Left lobe of liver (tissue), 2 donors: ENCODE measurements at regions not wholly inside any gene's neighbourhood (a gene's known extent, or its start where the extent isn't known, plus 50 kb on each side); places are given as distances from the start of the nearest gene placed in this dataset.

Experiments used
- ATAC-seq: fragments of 200-7000 bp; cut with Tn5 transposase; one replicate; pipeline ENCODE4 v1.9.1; 2020; ENCODE audit warnings: mild to moderate bottlenecking, moderate library complexity
- DNase-seq: peaks from one replicate; pipeline ENCODE4 v3.0.0-alpha.2; 2020; ENCODE audit warnings: low spot score
- donor health status: DM: no; HTN: no; CAD: no; lungs with moderate emphysema.
- donor health status: DM: no; HTN: yes; CAD: no.

DNA sequence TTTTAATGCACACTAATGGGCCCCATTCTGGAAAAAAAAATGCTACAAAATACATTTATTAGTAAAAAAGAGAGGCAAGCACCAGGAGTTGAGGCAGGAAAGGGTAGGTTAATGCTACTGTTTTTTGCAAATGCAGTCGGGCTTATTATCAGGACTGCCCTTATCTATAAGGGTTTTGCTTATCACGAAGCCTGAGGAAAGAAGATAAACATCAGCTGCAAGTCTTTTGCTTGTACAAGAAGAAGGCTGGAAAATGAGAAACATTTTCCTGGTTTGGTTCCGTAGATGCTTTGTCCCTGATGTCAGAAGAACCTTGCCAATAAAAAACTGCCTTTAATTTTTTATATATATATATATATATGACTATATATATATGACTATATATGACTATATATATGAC lies 189.3 kb upstream of the VGLL2 start:
- DNase-seq = no peak
- no peak for ATAC-seq

DNA sequence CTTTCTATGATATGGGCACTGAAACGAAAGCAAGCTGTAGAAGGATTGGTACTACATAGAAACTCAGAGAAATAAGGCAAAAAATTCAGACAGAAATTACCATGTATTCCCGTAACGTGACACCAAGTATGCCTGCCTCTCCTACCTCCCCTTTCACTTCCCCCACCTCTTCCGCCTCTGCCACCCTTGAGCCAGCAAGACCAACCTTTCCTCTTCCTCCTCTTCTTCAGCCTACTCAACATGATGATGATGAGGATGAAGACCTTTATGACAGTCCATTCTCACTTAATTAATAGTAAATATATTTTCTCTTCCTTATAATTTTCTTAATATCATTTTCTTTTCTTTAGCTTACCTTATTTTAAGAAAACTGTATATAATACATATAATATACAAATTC lies 188.1 kb upstream of the VGLL2 start:
- no peak for ATAC-seq
- no peak for DNase-seq

DNA sequence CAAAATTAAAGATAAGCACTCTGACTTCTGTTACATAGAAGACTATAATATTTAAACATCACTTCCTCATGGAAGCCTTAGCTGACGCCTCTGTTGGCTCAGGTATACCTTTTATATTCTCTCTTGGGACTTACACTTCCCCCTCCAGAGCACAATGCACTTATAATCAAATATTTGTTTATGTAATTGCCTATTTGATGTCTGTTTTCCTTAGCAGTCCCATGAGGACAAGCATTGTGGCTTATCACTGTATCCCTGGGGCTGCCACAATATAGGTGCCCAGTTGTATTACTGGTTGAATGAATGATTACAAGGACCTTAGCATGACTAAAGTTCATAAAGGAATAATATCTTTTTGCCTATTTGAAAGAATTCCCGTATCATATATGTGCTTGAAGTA lies 186.7 kb upstream of the VGLL2 start:
- DNase-seq = no peak
- ATAC-seq = no peak

DNA sequence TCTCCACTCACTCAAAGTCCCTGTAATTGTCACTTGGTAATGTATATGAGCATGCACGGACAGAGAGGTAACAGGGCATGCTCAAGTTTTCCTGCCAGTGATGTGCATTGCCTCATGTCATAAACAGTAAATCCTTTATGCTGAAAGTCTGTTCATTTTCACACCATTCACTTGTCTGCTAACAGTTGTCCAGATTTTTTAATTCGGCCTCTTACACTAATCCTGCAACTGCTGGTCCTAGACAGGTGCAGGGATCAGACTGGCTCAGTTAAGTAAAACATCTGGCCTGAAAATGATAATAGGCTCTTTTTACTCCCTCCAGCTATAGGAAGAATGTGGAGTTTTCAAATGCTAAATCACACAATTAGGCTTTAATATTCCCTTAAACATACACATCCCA lies 185.4 kb upstream of the VGLL2 start:
- ATAC-seq = no peak
- DNase-seq = no peak

DNA sequence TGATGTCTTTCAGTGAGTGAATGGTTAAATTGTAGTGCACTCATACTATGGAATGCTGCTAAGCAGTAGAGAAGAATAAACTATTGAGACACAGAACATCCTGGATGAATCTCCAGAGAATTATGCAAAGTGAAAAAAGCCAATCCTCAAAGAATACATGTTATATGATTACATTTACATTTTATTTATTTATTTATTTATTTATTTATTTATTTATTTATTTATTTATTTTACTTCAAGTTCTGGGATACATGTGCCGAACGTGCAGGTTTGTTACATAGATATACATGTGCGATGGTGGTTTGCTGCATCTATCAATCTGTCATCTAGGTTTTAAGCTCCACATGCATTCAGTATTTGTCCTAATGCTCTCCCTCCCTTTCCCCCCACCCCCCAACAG lies 175.8 kb upstream of the VGLL2 start:
- DNase-seq = no peak

DNA sequence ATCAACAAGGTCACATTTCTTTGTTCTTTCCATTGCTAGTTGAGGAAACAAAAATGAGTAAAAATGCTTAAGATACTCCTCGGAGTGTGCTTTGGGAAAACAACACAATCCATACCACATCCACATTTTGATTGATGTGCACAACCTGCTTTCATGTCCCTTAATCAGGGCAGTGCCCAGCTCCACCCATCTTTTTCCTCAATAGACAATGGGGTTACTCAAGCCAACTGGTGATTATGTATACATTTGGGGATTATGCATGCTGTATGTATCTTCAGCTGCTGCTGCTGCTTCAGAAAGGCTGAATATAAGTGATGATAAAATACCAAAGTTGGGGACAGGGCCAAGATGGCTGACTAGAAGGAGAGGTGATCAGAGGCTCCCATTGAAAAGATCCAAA lies 155.2 kb upstream of the VGLL2 start:
- DNase-seq (no peak), ATAC-seq (no peak)

More for the DNA sequence above, 175.8 kb upstream of the VGLL2 start:
- ATAC-seq = no peak

DNA sequence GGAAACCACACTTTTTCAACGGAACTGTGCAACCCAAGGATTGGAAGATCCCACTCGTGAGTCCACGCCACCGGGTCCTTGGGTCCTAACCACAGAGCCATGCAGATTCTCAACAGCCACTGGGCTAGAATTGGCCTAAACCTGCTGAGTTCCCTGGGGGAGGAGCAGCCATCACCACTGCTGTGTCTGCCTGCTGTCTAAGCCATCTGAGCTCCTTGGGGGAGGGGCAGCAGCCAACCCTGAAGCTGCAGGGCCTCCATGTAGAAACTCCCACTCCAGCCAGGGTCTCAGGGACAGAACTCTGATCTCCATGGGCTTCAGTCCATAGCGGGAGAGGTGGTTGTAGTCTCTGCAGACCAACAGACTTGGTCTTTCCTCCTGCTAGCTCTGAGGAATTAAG lies 154.6 kb upstream of the VGLL2 start:
- ATAC-seq (no peak), DNase-seq (no peak)

DNA sequence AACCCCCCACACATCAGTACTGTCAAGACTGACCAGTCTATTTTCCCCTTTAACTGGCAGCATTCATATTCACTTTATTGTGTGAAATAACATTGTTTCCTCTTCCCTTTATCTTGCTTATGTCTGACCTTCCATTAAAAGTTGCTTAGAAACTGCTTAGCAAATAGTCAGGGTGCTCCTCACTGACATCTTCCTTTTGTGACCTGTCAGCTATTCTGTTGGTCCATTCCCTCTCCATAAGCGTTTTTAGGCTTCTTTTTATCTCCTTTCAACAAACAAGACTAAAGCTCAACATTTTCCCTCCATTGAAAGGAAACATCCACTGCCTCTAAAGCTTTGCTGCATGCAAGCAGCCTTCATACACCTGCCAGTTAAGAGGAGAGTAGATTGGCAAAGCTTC lies 147.7 kb upstream of the VGLL2 start:
- ATAC-seq (no peak), DNase-seq (no peak)

DNA sequence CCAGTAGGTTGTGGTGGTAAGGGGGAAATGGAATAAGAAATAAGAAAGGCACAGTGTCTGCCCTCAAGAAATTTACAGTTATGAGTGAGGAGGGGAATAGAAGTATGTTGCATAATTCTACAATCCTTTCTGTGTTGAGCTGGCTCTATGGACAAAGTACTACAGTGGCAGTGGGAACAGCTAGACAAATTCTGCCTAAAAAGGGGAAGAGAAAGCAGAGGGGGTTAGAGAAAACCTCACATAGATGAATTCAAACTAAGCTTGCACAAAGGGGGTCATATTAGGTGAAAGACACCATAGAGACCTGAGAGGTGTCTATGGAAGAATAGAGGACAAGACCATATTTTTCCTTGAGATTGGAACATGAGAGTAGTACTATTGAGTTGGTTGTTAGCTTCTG lies 146.9 kb upstream of the VGLL2 start:
- DNase-seq (no peak), ATAC-seq (no peak)

DNA sequence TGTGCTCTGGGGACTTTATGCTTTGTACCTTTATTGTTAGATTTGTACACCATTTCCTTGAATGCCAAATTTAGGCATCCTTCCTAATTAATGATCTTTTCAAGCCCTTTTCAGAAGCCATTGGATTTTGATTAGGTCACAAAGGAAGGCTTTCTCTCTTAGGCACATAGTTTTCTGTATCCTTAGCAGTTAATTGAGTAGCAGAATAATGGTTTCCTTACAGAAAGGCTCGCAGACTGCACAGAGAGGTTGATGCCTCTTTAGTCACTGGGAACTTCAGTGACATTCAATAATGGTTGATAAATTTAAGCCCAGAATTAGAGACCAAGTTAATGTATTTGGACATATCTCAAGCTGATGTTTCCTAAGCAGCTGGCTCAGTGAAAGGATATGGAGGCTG lies 139.1 kb upstream of the VGLL2 start:
- DNase-seq (no peak), ATAC-seq (no peak)

DNA sequence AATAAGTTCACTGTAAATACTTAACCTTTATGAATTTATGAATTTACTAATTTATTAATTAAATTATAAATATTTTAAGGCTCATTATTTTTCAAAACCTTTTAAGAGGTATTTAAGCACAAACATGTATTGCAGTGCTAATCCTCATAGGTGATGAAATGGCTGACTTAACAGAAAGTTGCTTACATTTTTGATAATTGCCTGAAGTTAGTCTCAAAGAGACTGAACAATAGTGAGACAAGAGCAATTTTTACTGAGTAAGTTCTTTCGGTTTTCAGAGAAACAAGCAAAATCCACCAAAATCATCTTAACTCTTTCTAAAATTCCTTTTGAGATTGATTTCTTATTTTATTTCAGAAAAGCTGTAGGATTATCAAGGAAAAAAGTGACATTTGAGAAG lies 137.3 kb upstream of the VGLL2 start:
- DNase-seq = no peak
- ATAC-seq = no peak

DNA sequence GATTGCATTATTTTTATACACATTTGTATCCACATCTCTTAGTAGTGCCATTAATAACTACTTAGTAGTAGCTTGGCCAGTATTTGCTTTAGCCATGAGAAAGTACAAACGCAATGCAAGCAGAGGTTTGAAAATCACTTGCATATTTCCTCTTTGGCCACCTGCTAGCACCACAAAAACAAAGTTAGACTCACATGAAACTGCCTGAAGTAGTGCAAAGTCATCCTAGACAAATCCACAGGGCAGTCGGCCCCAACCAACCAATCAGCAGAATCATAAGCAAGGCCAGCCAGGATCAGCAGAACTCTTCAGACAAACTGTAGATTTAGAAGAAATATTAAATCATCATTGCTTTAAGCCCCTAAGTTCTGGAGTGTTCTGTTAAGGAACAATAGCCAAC lies 135.2 kb upstream of the VGLL2 start:
- DNase-seq (no peak), ATAC-seq (no peak)

DNA sequence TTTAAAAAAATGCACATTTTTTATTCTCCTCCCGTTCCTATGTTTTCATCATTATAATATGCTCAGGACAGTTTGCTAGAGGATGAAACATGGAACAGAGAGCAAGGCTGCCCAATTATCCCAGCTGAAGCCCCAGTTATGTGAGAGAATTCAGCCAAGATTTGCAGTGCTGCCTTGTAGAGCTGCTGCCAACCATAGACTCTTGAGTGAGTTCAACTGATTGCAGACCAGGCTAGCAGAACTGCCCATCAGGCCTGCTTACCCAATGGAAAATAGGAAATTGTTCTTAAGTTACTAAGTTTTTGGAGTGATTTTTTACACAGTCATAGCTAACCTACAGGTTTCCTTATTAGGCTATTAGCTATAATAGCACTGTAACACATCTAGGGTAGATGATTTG lies 128.7 kb upstream of the VGLL2 start:
- ATAC-seq (no peak), DNase-seq (no peak)

DNA sequence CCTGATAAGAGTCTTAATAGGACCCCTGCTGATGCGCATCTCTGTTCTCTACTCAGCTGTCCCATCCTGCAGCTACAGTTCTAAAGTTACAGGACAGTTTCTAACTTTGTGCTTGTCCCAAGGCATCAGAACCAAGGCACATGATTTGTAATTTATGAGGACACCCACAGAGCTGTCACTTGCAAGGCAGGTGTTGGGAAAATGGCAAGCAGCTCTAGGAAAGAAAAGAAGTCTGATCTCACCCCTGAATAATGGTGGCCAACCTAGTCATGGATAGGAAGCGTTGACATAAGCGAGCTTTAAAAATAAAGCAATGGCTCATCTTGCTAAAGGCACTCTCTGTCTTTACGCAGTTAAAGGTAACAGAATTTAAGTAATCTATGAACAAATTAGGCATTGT lies 127.6 kb upstream of the VGLL2 start:
- DNase-seq (no peak), ATAC-seq (no peak)

DNA sequence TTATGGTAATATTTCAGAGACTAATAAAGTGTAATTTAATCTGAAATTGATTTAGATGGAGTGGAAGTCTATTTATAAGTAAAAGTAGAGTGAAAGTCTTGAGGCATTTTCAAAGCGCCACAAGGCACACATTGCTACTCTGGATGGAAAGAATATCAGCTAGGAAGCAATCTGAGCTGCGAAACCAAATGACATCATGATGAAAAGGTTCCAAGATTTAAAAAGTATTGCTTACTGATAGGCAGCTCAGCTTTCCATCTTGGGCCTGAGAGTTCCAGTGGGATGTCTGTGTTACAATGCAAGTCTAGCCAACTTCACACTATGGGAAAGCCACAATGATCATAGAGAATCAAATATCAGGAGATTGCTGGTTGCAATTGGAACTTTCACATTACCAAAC lies 126.9 kb upstream of the VGLL2 start:
- DNase-seq (no peak), ATAC-seq (no peak)

DNA sequence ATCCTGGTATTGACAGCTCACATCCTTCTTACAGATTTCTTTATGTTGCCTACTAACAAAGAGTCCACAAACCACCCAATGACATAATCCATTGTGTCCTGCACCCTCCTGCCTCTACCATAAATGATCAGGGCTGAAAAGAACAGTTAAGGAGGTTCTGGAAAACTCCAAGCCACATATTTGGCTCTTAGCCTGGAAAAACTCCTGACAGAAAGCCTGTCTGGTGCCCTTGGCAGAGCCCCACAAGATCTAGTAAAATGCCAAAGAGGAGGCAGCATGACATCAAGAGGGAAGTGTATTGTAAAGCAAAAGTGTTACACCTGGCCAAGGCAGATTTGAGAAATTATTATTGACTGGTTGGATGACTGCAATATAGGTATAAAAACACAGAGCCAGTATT lies 126.4 kb upstream of the VGLL2 start:
- no peak for DNase-seq

DNA sequence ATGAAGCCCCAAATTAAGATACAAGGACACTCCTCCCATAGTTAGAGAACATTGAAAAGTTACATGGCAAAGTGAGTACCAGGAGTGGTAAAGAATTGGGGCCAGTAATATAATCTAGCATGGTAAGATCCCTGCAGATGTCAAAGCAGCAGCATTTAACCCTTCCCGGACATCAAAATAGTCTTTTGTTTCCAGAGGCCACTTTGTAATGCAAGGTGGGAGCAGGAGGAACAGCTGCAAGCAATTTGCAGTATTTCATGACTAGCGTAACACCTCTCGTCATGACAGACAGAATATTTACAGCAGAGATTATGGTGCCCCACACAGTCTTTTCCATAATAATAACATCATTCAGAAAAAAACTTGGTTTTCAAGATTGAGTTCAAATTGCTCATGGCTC lies 123.2 kb upstream of the VGLL2 start:
- ATAC-seq = no peak
- DNase-seq = no peak

More for the DNA sequence above, 126.4 kb upstream of the VGLL2 start:
- ATAC-seq = no peak

DNA sequence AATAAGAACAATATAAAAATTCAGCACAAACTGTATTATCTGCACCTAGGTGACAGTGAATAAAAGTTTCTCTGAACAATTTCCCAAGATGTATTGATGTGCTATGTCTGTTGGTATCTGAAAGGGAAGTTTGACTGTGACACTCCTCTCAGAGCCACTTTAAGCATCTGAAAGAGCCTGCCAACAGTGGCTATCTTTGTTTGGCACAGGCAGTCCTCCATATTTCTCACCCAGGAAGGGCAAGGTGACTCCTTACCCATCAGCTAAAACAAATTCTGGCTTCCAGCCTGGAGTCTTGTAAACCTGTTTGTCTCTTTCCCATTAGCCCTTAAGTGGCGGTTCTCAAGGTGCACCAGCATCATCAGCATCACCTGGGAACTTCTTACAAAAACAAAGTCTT lies 122.4 kb upstream of the VGLL2 start:
- DNase-seq (no peak), ATAC-seq (no peak)

DNA sequence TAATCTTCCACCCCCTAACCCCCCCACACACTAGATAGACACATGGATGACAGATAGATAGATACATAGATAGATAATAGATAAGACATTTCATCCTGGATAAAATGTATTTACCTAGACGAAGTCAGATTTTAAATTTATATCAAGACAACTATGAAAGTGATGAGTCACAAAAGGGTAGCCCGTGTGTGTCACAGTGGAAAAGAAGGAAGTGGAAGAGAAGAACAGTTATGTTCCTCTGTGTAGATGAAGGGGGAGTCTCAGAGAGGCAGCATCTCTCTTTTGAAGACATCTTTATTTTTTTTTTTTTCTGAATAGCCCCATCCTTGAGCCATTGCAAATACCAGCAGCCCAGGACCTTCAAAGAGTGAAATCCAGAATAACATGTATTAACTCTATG lies 121.7 kb upstream of the VGLL2 start:
- DNase-seq = no peak
- ATAC-seq = no peak

DNA sequence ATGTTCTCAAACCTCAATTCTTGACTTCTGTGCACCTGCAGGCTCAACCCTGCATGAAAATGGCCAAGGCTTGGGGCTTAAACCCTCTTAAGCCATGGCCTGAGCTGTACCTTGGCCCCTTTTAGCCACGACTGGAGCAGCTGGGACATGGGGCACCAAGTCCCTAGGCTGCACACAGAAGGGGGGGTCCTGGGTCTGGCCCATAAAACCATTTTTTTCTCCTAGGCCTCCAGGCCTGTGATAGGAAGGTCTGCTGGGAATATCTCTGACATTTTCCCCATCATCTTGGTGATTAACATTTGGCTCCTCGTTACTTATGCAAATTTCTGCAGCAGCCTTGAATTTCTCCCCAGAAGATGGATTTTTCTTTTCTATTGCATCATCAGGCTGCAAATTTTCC lies 119.4 kb upstream of the VGLL2 start:
- ATAC-seq (no peak), DNase-seq (no peak)

DNA sequence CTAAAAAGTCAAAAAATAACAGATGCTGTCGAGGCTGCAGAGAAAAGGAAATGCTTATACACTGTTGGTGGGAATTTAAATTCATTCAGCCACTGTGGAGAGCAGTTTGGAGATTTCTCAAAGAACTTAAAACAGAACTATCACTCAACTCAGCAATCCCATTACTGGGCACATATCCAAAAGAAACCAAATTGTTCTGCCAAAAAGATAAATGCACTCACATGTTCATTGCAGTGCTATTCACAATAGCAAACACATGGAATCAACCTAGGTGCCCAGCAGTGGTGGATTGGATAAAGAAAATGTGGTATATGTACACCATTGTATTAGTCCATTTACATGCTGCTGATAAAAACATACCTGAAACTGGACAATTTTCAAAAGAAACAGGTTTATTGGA lies 116.0 kb upstream of the VGLL2 start:
- DNase-seq = no peak
- ATAC-seq = no peak

DNA sequence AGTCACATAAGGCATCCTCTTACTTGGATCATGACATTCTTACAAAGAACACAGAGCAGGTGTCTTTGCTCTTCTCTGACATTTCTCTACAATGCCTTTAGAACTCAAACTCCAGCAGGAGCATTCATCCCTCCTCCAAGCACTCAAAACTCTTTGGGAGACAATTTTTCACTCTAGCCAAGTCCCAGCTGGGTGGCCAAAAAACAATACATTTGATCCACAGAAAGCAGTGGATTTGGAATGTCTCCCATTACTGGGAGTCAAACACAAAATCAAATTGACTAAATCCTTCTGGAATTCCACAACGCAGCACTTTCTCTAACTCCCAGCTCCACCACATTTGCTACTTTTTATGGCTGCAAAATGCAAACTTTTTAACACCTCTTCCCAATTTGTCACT lies 108.6 kb upstream of the VGLL2 start:
- DNase-seq = no peak
- ATAC-seq = no peak

DNA sequence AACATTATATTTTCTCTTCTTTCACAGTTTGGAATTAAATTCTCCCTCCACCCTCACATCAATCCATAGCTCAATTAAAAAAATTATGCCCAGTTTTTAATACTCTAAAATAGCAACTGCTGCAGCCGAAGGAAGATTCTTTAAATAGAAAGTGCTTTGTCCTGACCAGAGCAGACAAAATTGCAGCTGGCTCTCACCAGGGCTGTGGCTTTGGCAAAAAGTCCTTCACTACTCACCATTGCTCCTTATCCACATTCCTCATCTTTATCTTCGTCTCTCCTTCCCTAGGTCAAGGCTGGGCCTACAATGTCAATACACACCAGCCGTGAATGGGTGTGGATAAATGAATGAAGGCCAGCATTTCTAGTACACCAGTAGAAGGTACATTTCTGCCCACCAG lies 107.9 kb upstream of the VGLL2 start:
- ATAC-seq = no peak
- no peak for DNase-seq

DNA sequence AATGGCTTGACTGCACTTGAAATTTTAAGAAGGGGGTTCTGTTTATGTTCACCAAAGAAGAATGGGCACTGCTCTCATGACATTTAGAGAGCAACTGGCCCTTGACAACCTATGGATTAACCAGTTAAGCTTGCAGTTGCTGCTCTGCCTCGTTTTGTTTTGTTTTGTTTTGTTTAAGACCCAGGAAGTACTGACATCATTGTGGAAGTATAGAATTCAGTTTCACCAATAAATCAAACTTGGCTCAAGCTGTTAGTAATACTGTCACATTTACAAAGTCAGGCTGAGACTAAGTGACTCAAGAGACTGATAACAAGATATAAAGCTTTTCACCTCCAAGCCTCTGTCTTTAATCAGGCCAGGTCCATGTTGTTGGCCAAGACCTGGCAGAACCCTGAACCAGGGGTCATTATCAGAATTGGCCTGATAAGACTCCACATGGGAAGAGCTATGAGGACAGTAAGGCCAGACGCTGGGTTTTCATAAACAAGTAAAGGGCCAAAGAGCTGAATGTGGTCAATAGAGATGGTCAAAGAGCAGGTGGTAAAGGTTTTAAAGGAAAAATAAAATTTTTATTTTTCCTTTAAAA lies 99.4 kb upstream of the VGLL2 start:
- peak; percentile 46 for DNase-seq
- ATAC-seq = peak; percentile 83
